Lower leg skin (tissue), 3 donors: ENCODE measurements at regions not wholly inside any gene's neighbourhood (a gene's known extent, or its start where the extent isn't known, plus 50 kb on each side); places are given as distances from the start of the nearest gene placed in this dataset.

Source experiments
- CTCF ChIP-seq, 3 donors: fragments of 450-650 bp; IDR thresholded peaks; one replicate each; pipeline ENCODE4 v1.5.1; 2016; ENCODE audit warnings: antibody characterized with exemption in 3 of 3, mild to moderate bottlenecking in 3 of 3, moderate library complexity in 2 of 3
- POLR2A ChIP-seq, 2 donors: fragments of 450-650 bp; IDR thresholded peaks; one replicate each; pipeline ENCODE4 v1.6.1; 2016 to 2017; ENCODE audit warnings: antibody characterized with exemption in 2 of 2, mild to moderate bottlenecking in 1 of 2, moderate library complexity in 1 of 2

- no peak for TF ChIP-seq CTCF (IDR thresholded peaks at IDR 0.05)
- no peak for TF ChIP-seq POLR2A (IDR thresholded peaks at IDR 0.05)
These were observed 75.0 kb upstream of the PAPPA start for GRCh38 chr9:116078640-116079039.
